GM21447 (cell line): ENCODE measurements at regions not wholly inside any gene's neighbourhood (a gene's known extent, or its start where the extent isn't known, plus 50 kb on each side); places are given as distances from the start of the nearest gene placed in this dataset.

Experiments used
- ATAC-seq: cut with Tn5 transposase; IDR thresholded peaks from one replicate; pipeline ENCODE4 v1.9.1; 2021; ENCODE audit not compliant: unreplicated experiment

DNA sequence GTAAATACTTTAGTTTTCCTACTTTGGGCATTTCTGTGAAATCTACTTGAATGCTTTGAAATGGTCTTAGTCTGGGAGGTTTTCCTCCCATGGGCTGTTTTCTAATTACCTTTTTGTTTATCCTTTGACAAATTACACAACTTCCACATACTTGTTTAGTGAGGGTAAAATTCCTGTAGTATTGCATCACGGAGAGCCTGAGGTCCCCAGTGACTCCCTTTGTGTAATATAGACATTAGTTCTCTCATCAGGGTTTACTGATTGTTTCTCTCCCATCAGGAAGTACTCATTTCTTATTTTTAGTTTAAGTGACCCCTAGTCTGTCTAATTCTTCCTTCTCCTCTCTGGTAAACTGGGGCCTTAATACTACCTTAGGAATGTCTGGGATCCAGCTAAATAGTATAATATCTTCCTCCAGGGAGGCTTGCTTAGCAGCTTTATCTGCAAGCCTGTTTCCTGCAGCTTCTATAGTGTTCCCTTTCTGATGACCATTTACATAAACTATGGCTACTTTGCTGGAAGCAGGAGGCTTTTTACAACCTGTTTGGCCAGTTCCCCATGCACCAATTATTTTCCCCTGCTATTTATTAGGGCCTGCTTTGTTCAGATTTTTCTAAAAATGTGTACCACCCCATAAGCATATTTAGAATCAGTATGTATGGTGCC lies 87.2 kb upstream of the XCR1 start:
- no peak for ATAC-seq

DNA sequence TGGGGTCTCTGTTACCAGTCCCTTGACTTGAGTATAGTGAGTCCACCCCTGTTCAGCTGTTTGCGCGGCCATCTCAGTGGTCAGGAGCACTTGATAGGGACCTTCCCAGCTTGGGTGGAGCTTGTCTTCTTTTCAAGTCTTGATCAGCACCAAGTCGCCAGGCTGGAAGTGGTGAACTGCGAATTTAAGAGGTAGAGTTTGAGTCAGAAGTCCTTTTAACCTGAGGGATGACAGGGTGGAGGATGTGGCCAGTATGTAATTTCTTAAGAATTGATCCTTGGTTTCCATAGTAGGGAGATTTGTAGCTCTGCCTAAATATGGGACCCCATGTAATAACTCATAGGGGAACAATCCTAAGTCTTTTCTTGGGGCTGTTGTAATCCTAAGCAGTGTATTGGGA lies 86.3 kb upstream of the XCR1 start:
- ATAC-seq: no peak

- ATAC-seq: no peak
Measured at GRCh38 chr3:46112984-46113383, 85.7 kb upstream of the XCR1 start.

GRCh38 chr3:46112296-46112695 lies 85.0 kb upstream of the XCR1 start:
- ATAC-seq: no peak

DNA sequence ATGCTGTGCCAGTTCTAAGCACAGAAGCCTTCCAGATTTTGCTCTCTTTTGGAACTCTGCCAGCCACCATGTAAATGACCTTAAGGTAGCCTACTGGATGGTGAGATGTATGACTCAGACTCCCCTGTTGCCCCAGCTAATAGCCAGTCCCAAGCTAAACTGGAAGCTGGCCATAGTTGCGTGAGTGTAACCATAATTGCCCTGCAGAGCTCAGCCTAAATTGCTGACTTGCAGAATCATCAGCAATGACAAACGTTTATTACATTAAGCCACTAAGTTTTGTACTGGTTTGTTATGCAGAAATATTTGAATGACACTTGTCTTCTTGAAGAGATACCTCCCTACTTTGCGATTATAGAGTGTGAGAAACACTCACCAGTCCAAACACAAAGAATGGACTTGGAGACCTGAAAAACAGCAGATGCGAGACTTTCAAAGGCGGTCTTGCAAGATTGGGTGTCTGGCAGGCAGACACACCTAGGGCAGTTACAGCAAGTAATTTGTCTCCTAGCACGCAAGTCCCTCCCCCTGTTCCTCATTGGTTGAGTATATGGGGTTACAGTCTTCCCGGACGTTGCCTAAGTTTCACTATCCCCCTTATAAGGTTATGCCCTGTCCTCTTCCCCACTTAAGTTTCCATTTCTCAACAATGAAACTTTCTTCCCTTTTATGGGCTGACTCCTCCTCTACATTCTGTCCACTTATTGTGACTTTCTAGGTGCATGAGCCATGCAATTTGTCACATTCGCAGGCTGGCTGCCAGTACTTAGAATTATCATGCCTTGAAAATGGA lies 83.6 kb upstream of the XCR1 start:
- ATAC-seq: peak; percentile 71

GRCh38 chr3:46107682-46108081 lies 80.4 kb upstream of the XCR1 start:
- ATAC-seq: no peak

DNA sequence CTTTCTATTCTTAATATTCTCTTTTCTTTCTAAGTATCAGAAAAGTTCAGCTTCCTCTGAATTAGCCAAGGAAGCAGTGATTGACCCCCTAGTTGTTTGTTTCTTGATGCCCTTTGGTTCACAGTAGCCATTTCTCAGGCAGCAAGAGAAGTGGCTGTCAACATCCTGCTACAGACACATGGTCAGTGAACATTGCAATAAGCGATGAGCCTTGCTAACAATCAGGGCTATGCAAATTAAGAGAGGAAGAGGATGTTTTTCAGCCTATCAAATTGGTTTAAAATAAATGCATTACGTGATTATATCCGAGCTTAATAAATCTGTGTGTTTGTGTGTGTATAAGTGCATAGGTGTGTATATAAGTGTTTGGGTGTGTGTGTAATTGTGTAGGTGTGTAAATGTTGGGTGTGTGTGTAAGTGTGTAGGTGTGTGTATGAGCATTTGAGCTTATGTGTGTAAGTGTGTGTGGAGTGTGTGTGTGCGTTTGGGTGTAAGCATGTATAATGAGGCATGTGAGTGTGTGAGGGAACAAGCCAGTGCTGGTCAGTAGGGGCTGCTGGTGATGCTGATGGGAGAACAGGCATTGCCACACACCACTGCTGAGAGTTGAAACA lies 78.1 kb upstream of the XCR1 start:
- no peak for ATAC-seq

DNA sequence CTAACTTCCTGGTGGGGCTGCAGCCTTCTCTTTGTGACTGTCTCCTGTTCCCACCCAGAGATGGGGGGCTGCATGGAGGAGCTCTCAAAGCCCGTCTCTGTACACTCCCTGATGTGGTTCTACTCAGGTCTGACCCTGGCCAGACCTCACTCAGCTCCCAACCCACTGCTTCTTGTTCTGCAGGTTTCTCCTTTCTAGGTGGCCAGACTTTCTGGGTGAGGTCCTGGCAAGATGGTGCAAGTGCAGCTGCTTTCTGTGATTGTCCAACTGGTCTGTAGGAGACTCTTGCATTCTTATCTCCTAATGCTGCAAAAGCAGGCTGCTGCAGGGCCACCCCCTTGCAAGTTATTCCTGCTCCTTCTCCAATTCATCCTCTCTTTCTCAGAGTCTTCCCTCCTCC lies 77.4 kb upstream of the XCR1 start:
- ATAC-seq: no peak

- no peak for ATAC-seq
Measured at GRCh38 chr3:46102780-46103130, 75.5 kb upstream of the XCR1 start.

DNA sequence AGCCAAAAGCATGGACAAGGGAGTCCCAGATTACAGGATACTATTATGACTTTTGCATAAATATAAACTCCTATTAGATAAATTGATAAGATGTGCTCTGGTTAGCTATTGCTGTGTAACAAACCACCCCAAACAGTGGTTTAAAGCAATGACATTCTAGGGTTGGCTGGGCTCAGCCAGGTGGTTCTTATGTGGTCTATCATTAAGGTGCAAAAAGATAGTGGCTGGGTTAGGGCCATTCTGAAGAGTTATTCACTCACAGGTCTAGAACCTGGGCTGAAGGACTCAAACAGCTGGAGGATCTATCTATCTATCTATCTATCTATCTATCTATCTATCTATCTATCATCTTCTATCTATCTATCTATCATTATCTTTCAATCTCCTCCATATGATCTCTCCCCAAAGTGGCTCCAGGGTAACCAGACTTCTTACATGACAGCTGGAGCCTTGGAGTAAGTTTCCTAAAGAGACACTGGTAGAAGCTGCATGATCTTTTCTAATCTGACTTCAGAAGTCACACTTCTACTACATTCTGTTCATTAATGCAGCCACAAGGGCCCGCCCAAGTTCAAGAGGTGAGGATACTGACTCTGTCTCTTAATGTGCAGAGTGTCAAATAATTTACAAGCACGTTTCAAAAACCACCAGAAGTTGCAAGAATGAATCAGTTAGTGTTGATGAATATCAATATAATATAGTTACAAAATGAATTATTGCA lies 74.9 kb upstream of the XCR1 start:
- no peak for ATAC-seq

DNA sequence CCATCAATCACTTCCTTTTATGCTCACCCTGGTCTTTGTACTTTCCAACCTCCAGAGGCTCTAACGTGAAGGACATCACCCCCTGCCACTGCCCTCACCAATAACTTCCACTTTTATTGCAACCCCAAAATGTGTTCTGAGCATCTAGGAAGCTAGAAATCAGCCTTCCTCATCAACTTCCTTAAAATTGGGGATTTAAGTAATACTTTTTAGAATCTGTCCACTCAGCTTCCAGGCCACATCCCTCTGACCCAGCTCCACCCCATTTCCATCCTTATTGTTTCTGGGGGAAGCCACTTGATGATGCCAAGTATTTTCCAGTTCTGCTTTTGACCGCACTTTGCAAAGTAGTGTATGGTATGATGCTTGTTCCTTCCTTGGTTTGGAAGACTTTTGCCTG lies 73.5 kb upstream of the XCR1 start:
- no peak for ATAC-seq

DNA sequence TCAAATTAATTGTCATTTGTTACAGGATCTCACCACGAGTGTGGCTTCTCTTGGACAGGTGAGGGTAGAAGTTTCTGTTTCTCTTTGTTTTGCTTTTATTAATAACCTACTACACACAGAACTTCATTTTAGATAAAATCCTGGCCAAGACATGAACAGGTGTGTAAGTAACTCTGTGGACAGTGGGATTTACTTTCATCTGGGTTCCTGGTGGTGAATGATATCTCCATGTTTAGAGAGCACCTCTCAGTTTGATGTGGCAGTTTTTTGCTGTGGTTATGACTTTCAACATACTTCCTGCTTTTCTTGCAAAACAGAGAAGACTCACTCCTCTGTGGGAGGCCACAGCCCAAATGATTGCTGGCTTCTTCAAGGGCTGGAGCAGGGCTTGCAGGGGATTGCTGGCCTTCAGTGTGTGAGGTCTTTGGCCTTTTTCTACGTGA lies 71.1 kb upstream of the XCR1 start:
- ATAC-seq: peak; percentile 55

- peak; percentile 26 for ATAC-seq
Measured at GRCh38 chr3:46097691-46098241, 70.5 kb upstream of the XCR1 start.

DNA sequence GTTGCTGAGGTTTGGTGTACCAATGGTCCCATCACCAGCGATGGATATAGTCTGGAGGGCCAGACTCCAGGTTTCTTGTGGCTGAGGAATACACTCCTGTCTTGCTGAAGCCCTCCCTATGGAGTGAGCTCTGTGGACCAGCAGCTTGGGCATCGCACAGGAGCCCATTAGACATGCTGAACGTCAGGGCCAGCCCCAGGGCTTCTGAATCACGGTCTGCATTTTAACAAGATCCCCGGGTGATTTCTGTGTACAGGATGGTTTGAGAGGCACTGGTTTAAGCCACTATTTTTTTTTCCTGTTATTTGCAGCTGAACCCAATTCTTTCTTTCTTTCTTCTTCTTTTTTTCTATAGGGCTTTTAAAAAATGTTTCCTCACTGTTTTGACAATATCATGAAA lies 69.5 kb upstream of the XCR1 start:
- ATAC-seq: no peak

DNA sequence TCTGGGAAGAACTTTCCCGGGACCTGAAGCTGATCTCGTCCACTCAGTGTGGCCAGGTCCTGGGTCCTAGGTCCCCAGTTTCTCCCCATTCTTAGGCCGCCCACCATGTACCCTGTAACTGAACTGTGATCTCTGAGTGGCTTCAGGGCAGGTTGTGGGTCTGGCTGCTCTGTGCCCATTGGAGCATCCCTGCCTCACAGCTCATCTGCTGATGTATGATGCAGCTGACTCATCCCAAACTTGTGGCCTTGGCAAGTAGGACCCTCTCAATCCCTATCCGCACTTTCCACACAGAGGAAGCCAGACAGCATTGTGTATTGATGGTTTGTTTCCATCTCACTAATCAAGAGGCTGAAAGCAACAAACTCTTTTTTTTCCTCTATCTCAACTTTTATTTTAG lies 69.1 kb upstream of the XCR1 start:
- no peak for ATAC-seq

DNA sequence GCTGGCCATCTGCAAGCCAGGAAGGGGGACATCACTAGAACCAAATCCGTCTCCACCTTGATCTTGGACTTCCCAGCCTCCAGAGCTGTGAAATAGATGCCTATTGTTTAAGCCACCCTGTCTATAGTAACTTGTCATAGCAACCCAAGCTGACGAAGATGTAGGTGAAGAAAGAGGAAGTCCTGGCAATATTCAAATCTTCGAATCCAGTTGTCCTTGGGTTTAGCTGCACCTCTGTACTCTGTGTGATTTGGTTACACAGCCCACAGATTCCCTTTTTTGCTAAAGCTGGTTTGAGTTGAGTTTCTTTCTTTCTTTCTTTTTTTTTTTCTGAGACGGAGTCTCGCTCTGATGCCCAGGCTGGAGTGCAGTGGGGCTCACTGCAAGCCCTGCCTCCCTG lies 68.0 kb upstream of the XCR1 start:
- peak; percentile 42 for ATAC-seq

DNA sequence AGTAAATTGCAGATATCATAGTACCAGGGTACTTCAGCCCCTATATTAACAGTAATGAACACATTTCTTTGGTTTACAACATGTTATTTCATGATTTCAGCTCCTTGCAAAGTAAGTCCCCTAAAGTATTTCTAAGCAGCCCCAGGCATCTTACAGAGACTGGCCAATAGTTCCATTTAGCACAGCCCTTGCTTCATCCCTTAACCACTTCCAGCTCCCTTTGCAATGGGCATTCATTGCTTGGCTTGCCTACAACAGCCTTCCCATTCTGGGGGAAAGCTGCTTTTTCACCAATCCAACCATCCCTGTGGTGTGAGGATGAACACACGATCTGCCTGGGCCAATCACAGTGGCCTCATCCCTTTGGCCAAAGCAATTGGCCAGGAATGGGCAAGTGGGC lies 67.2 kb upstream of the XCR1 start:
- no peak for ATAC-seq

- ATAC-seq: no peak
Measured at GRCh38 chr3:46093966-46094365, 66.7 kb upstream of the XCR1 start.

DNA sequence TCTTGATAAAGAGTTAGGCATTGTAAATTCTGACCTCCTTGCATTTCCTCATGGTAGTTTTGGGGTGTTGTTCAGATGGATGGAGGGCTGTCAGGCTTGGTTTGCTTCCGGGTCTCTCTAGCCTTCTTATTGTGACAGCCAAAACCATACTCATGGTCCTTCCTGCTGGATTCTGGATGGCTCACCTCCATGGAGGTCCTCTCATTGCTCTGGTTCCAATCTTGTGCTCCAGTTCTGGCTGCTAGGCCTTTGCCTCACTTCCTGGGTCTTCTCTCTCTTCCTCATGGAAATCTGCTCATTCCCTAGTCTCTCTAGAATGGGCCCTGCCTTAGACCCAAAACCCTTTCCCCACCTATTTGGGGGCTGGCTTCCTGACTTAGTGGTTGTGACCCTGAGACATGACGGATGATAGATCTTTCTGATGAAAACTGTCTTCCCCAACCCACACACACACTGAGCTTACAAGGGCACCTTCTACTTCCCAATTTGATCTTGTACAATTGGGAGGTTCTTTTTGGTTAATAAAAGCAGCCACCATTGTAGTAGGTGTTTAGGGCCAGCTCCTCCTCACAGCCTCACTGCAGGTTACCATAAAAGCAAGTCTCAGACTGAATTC lies 66.2 kb upstream of the XCR1 start:
- ATAC-seq: no peak

DNA sequence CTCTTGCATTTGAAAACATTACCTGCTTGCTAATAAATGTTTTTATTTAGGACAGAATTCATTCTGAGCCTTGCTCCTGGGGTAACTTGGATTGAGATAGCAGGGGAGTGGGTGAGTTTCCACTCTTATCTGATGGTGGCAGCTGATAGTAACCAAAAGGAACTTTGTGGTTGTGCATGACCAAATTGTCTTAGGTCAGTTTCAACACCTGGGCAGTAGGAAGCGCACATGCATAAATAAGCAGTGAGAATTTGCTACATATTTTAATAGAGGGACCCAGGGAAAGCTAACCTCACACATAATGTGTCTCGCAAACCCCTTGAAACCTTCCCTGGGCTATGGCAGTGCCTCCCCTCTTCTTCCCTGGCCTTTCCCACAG lies 65.4 kb upstream of the XCR1 start:
- peak; percentile 46 for ATAC-seq
